ENCODE measurements at regions not wholly inside any gene's neighbourhood (a gene's known extent, or its start where the extent isn't known, plus 50 kb on each side); places are given as distances from the start of the nearest gene placed in this dataset.

GRCh38 chr7:41033500-41033899 is 669.4 kb downstream of the INHBA start:
- TF ChIP-seq CTCF (IDR thresholded peaks at IDR 0.05), result no peak
- no peak for TF ChIP-seq EP300 (IDR thresholded peaks at IDR 0.05)
- no peak for TF ChIP-seq POLR2AphosphoS5 (IDR thresholded peaks at IDR 0.05)
